GM12865 (cell line): ENCODE measurements at regions not wholly inside any gene's neighbourhood (a gene's known extent, or its start where the extent isn't known, plus 50 kb on each side); places are given as distances from the start of the nearest gene placed in this dataset.
A peak's percentile ranks its signal among the peaks of the same experiment; 100 is the strongest.

Experiments
- DNase-seq: peaks from one replicate; pipeline ENCODE4 v3.0.0; 2010; ENCODE audit warnings: low read depth
- H3K4me3 ChIP-seq: 2 replicates; pipeline ENCODE4 v1.5.1; 2011; ENCODE audit warnings: mild to moderate bottlenecking, low read depth, low read length, control low read depth
- TF ChIP-seq, protein P1 (sequence below): IDR thresholded peaks from 2 replicates; pipeline ENCODE4 v1.5.1; 2011; ENCODE audit warnings: low read length, control low read depth, low read depth, inconsistent platforms; ENCODE audit not compliant: insufficient read depth; ENCODE audit errors: missing control alignments

DNA sequence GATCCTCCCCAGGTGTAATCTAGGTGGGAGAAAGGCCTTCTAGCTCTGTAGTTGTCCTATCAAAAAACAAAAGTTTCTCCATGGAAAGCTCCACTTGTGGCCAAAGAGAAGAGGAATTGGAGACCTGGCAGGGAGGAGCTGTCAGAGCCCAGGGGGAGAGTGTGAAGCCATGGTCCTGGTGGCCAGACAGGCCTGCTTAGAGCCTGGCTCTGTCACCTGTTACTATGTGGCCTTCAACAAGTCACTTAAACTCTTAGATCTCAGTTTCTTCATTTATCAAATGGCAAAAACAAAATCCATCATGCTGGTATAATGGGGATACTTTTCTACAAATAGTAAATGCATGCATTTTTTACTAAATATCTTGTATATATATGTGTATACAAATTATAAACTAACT, 59.0 kb upstream of the NFE2L3 start:
- H3K4me3 ChIP-seq: no peak overlapping the region
- TF ChIP-seq, protein P1, sequence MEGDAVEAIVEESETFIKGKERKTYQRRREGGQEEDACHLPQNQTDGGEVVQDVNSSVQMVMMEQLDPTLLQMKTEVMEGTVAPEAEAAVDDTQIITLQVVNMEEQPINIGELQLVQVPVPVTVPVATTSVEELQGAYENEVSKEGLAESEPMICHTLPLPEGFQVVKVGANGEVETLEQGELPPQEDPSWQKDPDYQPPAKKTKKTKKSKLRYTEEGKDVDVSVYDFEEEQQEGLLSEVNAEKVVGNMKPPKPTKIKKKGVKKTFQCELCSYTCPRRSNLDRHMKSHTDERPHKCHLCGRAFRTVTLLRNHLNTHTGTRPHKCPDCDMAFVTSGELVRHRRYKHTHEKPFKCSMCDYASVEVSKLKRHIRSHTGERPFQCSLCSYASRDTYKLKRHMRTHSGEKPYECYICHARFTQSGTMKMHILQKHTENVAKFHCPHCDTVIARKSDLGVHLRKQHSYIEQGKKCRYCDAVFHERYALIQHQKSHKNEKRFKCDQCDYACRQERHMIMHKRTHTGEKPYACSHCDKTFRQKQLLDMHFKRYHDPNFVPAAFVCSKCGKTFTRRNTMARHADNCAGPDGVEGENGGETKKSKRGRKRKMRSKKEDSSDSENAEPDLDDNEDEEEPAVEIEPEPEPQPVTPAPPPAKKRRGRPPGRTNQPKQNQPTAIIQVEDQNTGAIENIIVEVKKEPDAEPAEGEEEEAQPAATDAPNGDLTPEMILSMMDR: no peak
- no peak for DNase-seq

DNA sequence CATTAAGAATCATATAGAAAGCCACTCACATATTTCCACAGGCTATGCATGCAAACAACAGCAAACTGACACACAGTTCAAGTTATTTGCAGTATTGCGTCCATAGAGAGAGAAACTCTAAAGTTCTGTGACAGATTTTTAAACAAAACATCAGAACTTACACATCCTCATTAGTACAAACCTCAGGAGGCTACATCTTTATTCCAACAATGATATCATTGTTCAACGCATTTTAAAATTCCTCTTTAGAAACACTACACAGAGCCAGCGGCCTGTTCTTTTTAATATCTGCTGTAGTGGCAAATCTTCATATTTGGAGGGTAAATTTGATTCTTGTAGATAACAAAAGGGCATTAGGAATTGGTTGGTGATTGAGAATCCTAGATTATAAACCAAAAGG, 55.9 kb upstream of the NFE2L3 start:
- TF ChIP-seq, protein P1: no peak
- no peak overlapping the region for H3K4me3 ChIP-seq
- DNase-seq: no peak

DNA sequence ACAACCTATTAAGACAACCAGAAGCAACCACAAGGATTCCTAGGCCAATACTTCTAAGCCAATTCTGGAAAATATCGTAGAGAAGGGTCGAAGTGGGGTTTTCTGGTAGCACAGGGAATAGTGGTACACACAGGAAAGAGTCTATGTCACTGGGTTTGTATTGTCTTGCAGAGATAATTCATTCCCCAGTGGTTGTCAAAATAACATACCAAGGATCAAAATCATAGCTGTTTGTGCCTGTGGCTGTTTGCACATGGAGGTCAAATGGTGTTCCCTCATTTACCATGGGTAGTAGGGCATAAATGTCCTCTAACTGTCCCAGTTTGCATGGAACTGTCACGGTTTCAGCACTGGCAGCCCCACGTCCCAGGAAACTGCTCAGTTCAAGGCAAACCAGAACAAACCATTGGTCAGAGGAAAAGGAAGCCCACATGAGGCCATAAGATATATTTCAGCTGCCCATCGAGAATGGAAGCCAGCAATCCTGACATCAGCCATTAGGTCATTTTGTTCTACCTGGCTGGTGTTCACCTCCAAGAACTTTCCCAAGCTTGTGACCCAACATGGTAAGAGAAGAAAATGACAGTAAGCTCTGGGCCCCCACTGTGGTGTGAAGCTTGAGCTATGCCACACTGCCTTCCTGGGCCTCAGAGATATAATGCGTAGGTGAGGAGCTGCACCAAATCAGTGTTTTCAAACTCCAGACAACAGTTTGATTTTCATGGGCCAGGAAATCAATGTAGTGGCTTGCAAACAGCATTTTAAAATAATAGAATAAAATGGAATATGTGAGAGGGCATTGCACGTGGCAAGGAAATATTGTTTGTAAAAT, 53.9 kb upstream of the NFE2L3 start:
- no peak overlapping the region for H3K4me3 ChIP-seq
- no peak for DNase-seq
- TF ChIP-seq, protein P1: no peak

- H3K4me3 ChIP-seq: no peak overlapping the region
- TF ChIP-seq, protein P1: no peak
- no peak for DNase-seq
These were observed 52.8 kb upstream of the NFE2L3 start for GRCh38 chr7:26099236-26099635.

GRCh38 chr7:26100406-26101339, 51.3 kb upstream of the NFE2L3 start:
- TF ChIP-seq, protein P1: no peak
- H3K4me3 ChIP-seq: peak overlapping the region; percentile 82
- peak; percentile 48 for DNase-seq

GRCh38 chr7:26101361-26102151, 50.4 kb upstream of the NFE2L3 start:
- peak; percentile 75 for DNase-seq
- TF ChIP-seq, protein P1: no peak
- peak overlapping the region; percentile 82 for H3K4me3 ChIP-seq
